ENCODE measurements at regions not wholly inside any gene's neighbourhood (a gene's known extent, or its start where the extent isn't known, plus 50 kb on each side); places are given as distances from the start of the nearest gene placed in this dataset.
A peak's percentile ranks its signal among the peaks of the same experiment; 100 is the strongest.

DNA sequence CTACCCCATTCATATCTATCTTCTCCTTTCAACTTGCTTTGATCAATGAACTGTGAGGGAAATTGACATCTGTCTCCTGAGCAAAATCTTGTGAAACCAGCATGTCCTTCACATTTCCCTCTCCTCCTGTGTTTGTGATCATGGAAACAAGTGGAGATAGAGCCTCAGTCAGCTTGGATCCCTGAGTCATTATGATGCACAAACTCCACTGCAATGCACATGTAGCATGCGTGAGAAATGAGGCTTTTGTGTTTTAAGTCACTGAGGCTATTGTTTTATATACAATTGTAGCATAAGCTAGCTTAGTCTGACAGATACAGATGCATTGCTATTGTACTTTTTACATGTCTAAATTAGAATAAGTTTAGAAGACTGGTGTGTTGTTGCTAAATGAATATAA is 85.2 kb upstream of the HNMT start:
- TF ChIP-seq, protein P1, sequence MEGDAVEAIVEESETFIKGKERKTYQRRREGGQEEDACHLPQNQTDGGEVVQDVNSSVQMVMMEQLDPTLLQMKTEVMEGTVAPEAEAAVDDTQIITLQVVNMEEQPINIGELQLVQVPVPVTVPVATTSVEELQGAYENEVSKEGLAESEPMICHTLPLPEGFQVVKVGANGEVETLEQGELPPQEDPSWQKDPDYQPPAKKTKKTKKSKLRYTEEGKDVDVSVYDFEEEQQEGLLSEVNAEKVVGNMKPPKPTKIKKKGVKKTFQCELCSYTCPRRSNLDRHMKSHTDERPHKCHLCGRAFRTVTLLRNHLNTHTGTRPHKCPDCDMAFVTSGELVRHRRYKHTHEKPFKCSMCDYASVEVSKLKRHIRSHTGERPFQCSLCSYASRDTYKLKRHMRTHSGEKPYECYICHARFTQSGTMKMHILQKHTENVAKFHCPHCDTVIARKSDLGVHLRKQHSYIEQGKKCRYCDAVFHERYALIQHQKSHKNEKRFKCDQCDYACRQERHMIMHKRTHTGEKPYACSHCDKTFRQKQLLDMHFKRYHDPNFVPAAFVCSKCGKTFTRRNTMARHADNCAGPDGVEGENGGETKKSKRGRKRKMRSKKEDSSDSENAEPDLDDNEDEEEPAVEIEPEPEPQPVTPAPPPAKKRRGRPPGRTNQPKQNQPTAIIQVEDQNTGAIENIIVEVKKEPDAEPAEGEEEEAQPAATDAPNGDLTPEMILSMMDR (IDR thresholded peaks at IDR 0.05; ENCODE audit: control insufficient read depth, insufficient read depth, low read depth, low read length, missing control alignments), result no peak
- H3K4me3 ChIP-seq (ENCODE audit: control insufficient read depth, low read depth, low read length), result no peak overlapping the region
- DNase-seq (ENCODE audit: low read depth), result no peak

DNA sequence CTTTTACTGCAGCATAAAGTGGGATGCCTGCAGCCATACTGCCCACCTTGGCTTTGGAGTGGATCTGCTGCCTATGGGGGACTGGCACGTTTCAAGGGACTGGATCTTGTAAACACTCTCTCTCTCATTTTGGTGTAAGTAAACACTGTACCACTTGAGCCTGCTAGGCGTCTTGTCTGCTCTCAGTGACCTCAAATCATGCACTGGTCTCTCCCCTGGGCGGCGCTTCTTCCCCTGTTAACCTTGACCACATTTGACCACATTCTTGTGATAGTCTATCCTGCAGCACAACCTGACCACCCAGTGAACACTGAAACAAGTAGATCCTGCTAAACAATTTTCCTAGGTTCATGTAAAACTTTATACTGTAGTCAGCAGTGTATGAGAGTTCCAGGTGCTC is 82.6 kb upstream of the HNMT start:
- DNase-seq (ENCODE audit: low read depth), result no peak
- TF ChIP-seq, protein P1 (IDR thresholded peaks at IDR 0.05; ENCODE audit: control insufficient read depth, insufficient read depth, low read depth, low read length, missing control alignments), result no peak
- H3K4me3 ChIP-seq (ENCODE audit: control insufficient read depth, low read depth, low read length), result no peak overlapping the region

DNA sequence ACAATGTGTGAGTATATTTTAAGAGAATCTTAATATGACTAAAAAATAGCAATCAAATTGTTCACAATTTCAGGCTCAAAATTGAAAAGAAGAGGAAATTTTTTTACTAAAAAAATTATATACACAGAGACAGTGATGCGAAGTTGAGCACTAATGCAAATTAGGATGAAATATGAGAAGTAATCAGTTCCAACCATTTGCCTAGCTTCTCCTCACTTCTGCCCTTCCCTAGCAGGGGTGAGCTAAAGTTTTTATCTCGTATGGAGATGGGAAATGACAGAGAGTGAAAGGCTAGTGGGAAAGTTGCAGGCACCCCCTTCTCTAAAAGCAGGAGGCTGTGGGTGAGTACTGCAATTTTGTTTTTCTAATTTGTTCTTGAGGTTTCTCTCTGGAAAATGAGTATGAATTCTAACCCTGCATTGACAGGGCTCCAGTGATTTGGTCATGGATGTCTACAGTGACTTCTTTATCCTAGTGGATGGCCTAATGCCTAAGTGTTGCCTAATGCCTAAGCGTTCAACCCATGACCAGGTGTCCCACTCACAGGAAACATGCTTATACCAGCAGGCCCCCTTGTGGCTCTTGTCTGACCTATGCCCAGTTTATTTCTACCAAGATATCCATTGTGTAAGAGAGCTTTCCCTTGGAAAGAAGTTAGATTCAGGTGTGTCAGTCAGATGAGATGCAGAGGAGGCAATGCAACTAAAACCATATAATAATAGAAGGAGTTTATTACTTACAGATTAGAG is 78.0 kb upstream of the HNMT start:
- DNase-seq (ENCODE audit: low read depth), result no peak
- no peak overlapping the region for H3K4me3 ChIP-seq (ENCODE audit: control insufficient read depth, low read depth, low read length)
- TF ChIP-seq, protein P1 (IDR thresholded peaks at IDR 0.05; ENCODE audit: control insufficient read depth, insufficient read depth, low read depth, low read length, missing control alignments), result no peak

DNA sequence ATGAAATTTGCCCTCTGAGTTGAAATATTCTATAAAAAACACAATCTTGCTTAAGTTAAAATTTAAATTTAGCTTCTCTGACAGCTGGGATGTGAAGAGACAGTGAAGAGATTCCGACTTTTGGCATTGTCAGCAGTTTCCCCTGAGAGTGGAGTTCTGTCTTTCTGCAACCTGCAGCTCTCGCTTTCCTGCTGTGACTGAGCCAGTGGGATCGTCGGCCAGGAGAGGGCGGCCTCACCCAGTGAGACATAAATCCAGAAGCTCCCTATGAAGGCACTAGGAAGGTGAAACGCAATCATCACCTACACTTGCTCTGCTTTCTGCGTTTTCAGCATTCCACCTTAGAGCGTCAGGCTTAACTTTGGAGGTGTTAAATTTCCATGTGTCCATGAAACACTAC is 75.4 kb upstream of the HNMT start:
- TF ChIP-seq, protein P1 (IDR thresholded peaks at IDR 0.05; ENCODE audit: control insufficient read depth, insufficient read depth, low read depth, low read length, missing control alignments), result peak; percentile 56
- no peak for DNase-seq (ENCODE audit: low read depth)
- no peak overlapping the region for H3K4me3 ChIP-seq (ENCODE audit: control insufficient read depth, low read depth, low read length)

DNA sequence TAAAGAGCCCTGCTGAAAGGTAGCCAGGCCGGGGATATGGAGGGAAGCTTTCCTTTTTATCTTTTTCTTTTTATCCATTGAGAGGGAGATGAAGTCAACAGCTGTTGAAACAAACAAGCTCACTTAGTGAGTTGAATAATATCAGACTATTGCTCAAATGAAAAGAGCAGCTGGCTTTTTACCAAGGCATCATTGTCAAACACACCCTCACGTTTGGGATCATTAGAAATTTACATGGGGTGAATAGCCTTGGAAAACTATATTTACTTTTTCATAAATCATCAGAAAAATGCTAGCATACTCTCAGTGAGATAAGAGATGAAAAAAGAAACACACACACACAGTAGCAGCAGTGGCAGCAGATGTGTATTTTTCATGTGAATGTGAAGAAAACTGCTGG is 71.5 kb upstream of the HNMT start:
- no peak overlapping the region for H3K4me3 ChIP-seq (ENCODE audit: control insufficient read depth, low read depth, low read length)
- TF ChIP-seq, protein P1 (IDR thresholded peaks at IDR 0.05; ENCODE audit: control insufficient read depth, insufficient read depth, low read depth, low read length, missing control alignments), result no peak
- no peak for DNase-seq (ENCODE audit: low read depth)

DNA sequence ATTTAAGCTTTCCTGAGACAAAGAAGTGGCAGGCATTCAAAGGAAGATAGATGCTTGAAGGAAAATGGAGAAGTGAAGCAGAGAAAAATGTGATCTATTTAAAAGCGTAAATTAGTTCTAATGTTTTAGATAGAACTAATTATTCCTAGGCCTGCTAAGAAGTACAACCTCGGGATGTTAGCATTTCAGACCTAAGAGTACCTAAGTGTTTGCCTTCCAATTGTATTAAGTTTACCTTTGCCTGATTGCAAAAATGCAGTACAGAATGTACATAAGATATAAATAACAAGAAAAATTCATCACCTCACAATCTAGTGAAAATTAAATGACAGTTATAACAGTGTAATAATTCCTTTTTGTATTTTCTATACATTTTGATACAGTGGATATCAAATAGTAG is 71.1 kb upstream of the HNMT start:
- H3K4me3 ChIP-seq (ENCODE audit: control insufficient read depth, low read depth, low read length), result no peak overlapping the region
- no peak for DNase-seq (ENCODE audit: low read depth)
- TF ChIP-seq, protein P1 (IDR thresholded peaks at IDR 0.05; ENCODE audit: control insufficient read depth, insufficient read depth, low read depth, low read length, missing control alignments), result no peak

Data from AG09309 (cell line).